ENCODE measurements at regions not wholly inside any gene's neighbourhood (a gene's known extent, or its start where the extent isn't known, plus 50 kb on each side); places are given as distances from the start of the nearest gene placed in this dataset.

DNA sequence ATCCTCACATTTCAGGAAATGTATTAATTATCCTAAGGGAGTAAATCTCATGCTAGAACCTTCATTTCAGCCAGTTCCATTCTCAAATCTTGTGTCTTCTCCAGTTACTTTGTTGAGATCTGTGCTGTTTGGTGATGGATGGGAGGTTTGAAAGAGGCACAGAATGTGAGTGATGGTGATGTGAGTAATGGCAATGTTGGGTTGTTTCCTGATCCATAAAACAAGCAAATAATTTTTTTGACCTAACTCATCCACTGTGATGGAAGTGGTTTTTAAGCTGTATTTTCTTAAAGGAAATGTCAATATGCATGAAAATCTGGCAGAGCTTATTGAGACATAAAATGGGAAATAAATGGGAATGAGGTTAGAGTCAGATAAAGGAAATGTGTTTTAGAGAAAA lies 214.7 kb downstream of the CHRM3 start:
- TF ChIP-seq CTCF (IDR thresholded peaks at IDR 0.05): no peak
- no peak for TF ChIP-seq USF2 (IDR thresholded peaks at IDR 0.05)
- TF ChIP-seq RFX5 (IDR thresholded peaks at IDR 0.05): no peak
- no peak for TF ChIP-seq POLR2A (IDR thresholded peaks at IDR 0.05; ENCODE audit: low read length)
- TF ChIP-seq EHMT2 (IDR thresholded peaks at IDR 0.05; ENCODE audit: low read depth): no peak
- TF ChIP-seq SREBF2 (IDR thresholded peaks at IDR 0.05): no peak
- no peak for TF ChIP-seq CBX8 (IDR thresholded peaks at IDR 0.05)
- TF ChIP-seq, protein P1, sequence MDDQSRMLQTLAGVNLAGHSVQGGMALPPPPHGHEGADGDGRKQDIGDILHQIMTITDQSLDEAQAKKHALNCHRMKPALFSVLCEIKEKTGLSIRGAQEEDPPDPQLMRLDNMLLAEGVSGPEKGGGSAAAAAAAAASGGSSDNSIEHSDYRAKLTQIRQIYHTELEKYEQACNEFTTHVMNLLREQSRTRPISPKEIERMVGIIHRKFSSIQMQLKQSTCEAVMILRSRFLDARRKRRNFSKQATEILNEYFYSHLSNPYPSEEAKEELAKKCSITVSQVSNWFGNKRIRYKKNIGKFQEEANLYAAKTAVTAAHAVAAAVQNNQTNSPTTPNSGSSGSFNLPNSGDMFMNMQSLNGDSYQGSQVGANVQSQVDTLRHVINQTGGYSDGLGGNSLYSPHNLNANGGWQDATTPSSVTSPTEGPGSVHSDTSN (IDR thresholded peaks at IDR 0.05): no peak
- no peak for TF ChIP-seq E2F6 (IDR thresholded peaks at IDR 0.05; ENCODE audit: borderline replicate concordance, low read depth)
- TF ChIP-seq BHLHE40 (IDR thresholded peaks at IDR 0.05; ENCODE audit: low read depth, low read length): no peak
- no peak for TF ChIP-seq HDAC2 (IDR thresholded peaks at IDR 0.05)
- TF ChIP-seq RCOR1 (IDR thresholded peaks at IDR 0.05; ENCODE audit: low read depth, low read length): no peak
- TF ChIP-seq, protein P2, sequence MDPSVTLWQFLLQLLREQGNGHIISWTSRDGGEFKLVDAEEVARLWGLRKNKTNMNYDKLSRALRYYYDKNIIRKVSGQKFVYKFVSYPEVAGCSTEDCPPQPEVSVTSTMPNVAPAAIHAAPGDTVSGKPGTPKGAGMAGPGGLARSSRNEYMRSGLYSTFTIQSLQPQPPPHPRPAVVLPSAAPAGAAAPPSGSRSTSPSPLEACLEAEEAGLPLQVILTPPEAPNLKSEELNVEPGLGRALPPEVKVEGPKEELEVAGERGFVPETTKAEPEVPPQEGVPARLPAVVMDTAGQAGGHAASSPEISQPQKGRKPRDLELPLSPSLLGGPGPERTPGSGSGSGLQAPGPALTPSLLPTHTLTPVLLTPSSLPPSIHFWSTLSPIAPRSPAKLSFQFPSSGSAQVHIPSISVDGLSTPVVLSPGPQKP (IDR thresholded peaks at IDR 0.05; ENCODE audit: low read depth, low read length): no peak
- TF ChIP-seq SMC3 (IDR thresholded peaks at IDR 0.05): no peak

Measured in A549 (cell line).